Activated T-helper 1 cell treated with anti-CD3 and anti-CD28 coated beads, Interleukin-2, amount 50 U/mL, for 16 hours (primary cell): ENCODE measurements at regions not wholly inside any gene's neighbourhood (a gene's known extent, or its start where the extent isn't known, plus 50 kb on each side); places are given as distances from the start of the nearest gene placed in this dataset.

Experiments used
- DNase-seq, 2 donors: peaks; one replicate each; pipeline ENCODE4 v3.0.0-alpha.2; 2020; ENCODE audit warnings: low read depth in 1 of 2, low spot score in 1 of 2

GRCh38 chr3:59310736-59311135 lies 260.9 kb upstream of the CFAP20DC start:
- no peak for DNase-seq

DNA sequence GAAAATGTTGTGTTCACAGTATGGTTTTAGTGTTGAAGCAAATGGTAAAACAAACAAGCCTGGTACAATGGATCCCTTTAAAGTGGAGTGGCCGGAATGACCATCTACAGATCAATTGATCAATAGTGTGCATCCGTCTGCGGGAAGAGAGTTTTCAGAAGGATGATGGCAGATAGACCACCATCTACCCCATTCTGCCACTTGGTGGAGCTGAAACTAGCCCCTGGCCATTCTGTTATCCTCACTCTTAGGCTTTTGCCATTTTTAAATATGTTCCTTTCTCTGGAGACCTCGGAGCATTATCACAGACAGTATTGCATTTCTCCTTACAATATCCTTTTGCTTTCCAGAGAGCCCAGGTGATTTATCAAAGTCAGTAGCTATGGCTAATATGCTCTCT lies 258.9 kb upstream of the CFAP20DC start:
- no peak for DNase-seq

- no peak for DNase-seq
These were observed 258.2 kb upstream of the CFAP20DC start for GRCh38 chr3:59308001-59308400.

DNA sequence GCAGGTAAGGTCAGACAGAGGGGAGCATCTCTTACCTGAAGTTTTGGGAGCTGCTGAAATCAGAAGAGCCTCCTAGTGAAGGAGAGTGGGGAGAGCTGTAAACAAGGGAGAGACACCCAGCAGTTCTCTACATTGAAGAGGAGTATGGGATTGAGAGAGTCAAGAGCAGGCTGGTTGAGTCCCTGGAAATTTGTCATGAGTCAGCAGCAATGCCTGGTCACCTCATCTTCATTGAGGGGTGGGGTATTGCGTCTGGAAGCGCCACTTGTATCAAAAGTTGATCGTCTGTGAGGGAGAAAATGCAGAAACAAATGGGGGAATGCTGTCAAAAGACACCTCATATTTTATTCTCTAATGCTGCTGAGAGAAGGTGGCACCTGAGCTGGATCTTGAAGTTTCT lies 256.6 kb upstream of the CFAP20DC start:
- no peak for DNase-seq

- DNase-seq = no peak
These were observed 254.5 kb upstream of the CFAP20DC start for GRCh38 chr3:59304296-59304695.

- no peak for DNase-seq
These were observed 253.6 kb upstream of the CFAP20DC start for GRCh38 chr3:59303452-59303851.

GRCh38 chr3:59302442-59302841 lies 252.6 kb upstream of the CFAP20DC start:
- DNase-seq = no peak

DNA sequence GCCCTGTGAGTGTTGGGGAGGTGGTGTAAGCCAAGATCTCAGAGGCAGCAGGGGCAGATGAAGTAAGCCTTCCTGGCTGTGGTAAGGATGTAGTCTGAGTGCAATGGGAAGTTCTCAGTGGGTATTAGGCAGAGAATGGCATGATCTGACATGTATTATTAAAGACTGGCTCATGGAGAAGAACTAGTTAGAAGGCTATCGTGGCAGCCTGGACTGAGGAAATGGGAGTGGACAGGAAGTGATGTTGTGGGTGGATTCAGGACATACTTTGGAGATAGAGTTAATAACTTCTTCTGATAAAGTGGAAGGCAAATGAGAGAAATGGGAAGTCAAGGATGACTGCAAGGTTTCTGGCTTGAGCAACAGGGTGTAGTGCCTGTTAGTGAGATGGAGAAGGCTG lies 250.9 kb upstream of the CFAP20DC start:
- DNase-seq = no peak

DNA sequence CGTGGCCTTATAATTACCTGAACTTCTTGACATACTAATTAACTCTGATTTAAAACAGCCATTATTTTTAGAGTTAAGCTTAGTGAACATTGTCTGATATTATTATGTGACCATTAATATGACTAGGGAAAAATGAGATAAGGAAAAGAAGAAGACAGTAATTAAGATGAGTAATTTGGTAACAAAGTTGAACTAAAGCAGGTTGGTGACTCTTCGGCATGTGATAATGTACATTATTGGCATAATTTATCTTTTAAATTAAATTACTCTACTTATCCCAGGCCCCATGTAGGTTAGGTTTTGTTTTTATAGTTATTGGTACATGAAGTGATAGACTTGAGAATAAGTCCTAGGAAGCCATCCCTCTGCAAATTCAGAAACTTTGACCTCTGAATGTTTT lies 249.7 kb upstream of the CFAP20DC start:
- no peak for DNase-seq

DNA sequence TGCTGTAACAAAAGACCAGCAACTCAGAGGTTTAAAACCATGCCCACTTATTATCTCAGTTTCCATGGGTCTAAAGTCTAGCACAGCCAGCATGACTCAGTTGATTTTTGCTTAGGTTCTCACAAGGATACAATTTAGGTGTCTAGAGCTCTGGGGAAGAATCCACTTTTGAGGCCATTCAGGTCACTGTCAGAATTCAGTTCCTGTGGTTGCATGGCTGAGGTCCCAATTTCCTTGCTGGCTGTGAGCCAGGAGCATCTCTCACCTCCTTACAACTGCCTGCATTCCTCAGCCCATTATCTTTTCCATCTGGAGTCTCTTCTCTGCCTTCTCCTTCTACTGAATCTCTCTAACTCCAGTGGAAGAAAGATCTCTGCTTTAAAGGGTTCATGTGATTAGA lies 240.5 kb upstream of the CFAP20DC start:
- no peak for DNase-seq

DNA sequence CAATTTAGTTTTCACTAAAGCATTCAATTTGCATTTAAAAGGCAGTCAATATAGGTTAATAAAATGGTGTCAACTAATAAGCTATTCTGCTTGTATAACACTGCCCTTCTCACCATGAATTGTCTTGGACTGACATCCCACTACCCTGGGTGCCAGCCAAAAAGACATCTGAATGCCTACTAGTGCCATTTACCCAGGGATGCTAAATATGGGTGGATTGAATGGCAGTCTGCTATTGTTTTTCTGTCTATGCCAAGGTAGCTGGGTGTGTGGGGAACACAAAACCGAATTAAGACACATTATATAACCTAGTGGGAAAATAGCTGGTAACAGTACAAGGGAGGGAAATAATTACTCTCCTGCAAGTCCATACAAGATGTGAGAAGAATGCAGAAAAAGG lies 240.0 kb upstream of the CFAP20DC start:
- no peak for DNase-seq

DNA sequence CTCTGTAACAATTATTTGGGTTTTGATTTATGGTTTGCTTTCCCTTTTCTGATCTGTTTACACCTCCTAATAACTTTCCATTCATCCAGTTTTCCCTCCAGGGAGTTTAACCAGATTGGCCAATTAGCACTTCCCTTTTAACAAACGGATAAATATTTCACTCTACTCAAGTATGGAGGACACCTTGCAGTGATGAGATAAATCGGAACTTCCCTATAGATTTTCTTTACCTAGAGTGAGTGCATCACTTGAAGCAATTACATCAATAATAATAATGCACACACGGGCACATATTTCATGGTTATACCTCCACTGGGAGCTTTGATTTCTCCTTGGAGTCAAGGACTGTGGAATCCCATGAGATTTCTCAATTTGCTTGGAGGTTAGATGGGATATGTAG lies 239.1 kb upstream of the CFAP20DC start:
- DNase-seq = no peak

GRCh38 chr3:59286791-59287531 lies 237.1 kb upstream of the CFAP20DC start:
- DNase-seq = no peak

- no peak for DNase-seq
These were observed 235.7 kb upstream of the CFAP20DC start for GRCh38 chr3:59285560-59285959.

- no peak for DNase-seq
These were observed 235.1 kb upstream of the CFAP20DC start for GRCh38 chr3:59284926-59285325.

DNA sequence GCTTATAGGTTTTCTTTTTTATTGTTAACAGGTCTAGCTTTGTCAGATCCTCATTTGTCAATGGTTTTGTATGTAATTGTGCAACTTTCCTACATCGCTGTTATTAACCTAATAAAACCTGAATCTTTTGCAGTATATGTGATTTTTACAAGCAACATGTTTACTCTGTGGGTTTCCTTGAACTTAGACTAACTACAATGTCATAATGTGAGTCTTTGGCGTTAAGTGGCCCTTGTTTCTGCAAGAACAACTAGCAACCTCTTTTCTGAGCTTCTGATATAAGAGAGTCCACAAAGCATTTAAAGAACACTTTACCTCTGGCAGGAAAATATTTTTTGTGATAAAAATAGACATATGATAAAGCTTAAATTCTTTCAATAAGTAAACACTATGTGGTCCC lies 230.3 kb upstream of the CFAP20DC start:
- DNase-seq = no peak

- DNase-seq = no peak
These were observed 228.0 kb upstream of the CFAP20DC start for GRCh38 chr3:59277816-59278215.

- DNase-seq = no peak
These were observed 227.4 kb upstream of the CFAP20DC start for GRCh38 chr3:59277201-59277600.

DNA sequence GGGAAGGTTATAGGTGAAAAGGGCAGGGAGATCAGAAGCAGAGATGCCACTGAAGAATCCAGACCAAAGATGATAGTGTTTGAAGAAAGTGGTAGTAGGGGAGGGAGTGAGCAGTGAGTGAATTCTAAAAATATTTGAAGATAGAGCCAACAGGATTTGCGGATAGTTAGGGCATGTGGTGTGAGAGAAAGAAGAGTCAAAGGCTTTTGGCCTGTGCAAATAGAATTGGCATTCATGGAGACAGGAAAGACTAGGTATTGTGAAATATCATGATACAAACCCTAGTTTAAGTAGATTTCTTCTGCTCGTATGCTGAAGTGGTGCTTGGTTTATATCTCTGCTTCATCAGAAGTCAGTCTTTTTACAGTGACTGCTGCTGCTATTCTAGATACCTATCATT lies 224.2 kb upstream of the CFAP20DC start:
- no peak for DNase-seq

DNA sequence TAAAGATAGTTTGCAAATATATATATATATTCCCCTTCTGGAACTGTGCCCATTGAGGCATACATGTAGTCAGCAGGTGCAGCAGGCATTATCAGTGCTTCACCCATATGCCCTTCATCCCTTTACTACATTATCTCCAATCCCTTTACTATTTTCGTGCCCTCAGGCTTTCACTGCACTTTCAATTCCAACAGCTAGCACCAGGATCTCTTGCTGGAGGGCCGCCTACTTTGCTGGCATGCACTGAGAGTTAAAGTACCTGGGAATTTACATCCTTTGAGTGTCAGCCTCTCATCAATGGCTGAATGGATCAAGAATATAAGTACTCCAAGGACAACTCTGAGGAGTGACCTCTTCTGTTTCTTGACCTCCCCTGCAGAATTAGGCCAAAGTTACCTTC lies 222.1 kb upstream of the CFAP20DC start:
- DNase-seq = no peak

- no peak for DNase-seq
These were observed 221.1 kb upstream of the CFAP20DC start for GRCh38 chr3:59270921-59271320.

GRCh38 chr3:59270209-59270608 lies 220.4 kb upstream of the CFAP20DC start:
- DNase-seq = no peak

- no peak for DNase-seq
These were observed 218.3 kb upstream of the CFAP20DC start for GRCh38 chr3:59268170-59268569.

GRCh38 chr3:59267021-59267420 lies 217.2 kb upstream of the CFAP20DC start:
- no peak for DNase-seq
